ENCODE measurements at regions not wholly inside any gene's neighbourhood (a gene's known extent, or its start where the extent isn't known, plus 50 kb on each side); places are given as distances from the start of the nearest gene placed in this dataset.

GRCh38 chr5:30505014-30505886 is 688.2 kb upstream of the CDH6 start:
- ATAC-seq: no peak
- H3K4me3 ChIP-seq: no peak overlapping the region
- no peak overlapping the region for H3K4me2 ChIP-seq
- H4K20me1 ChIP-seq (replicated peaks; ENCODE audit: insufficient read depth): no peaks in the 10 kb centered on the region
- H3K9me3 Mint-ChIP-seq: no peaks in the 10 kb centered on the region
- no peak for TF ChIP-seq NANOG (IDR thresholded peaks at IDR 0.05; ENCODE audit: borderline replicate concordance)
- no peak for TF ChIP-seq ZNF114 (CRISPR knock-in tag; IDR thresholded peaks at IDR 0.05)
- no peaks in the 10 kb centered on the region; the same call in 1 of the 2 replicates for H3K4me1 ChIP-seq (ENCODE audit: insufficient read depth)
- no peaks in the 10 kb centered on the region for H3K79me2 ChIP-seq (replicated peaks; ENCODE audit: insufficient read depth)
- H3K36me3 Mint-ChIP-seq (ENCODE audit: low read depth): no peaks in the 10 kb centered on the region
- no peaks in the 10 kb centered on the region for H3K36me3 ChIP-seq (ENCODE audit: insufficient read depth)
- DNase-seq (ENCODE audit: low spot score): no peak
- no peaks in the 10 kb centered on the region for H3K27me3 ChIP-seq (ENCODE audit: insufficient read depth)
- H3K4me1 Mint-ChIP-seq: peaks cover 7% of the 10 kb centered on the region; the same call in 2 of the 3 replicates
- H3K4me3 Mint-ChIP-seq: no peak overlapping the region
- H3F3A ChIP-seq (replicated peaks; ENCODE audit: low read depth): no peaks in the 10 kb centered on the region
- no peak overlapping the region for H3K27ac Mint-ChIP-seq
- no peak overlapping the region; the same call in 1 of the 2 replicates for H2AFZ ChIP-seq
- H3K27me3 Mint-ChIP-seq (ENCODE audit: insufficient read depth, low read depth, poor library complexity): no peaks in the 10 kb centered on the region
- H3K27ac ChIP-seq (ENCODE audit: low read depth): no peak overlapping the region
- H3K9me2 ChIP-seq (ENCODE audit: insufficient read depth): no peaks in the 10 kb centered on the region

GRCh38 chr5:30502277-30502676 is 691.2 kb upstream of the CDH6 start:
- H2AFZ ChIP-seq: no peak overlapping the region
- Mint-ChIP-seq H3K9me3 (no peaks in the 10 kb centered on the region; the same call in 1 of the 3 replicates), H3K27ac (no peak overlapping the region), H3K36me3 (ENCODE audit: low read depth) (no peaks in the 10 kb centered on the region), H3K27me3 (ENCODE audit: insufficient read depth, low read depth, poor library complexity) (no peaks in the 10 kb centered on the region), H3K4me3 (no peak overlapping the region), H3K4me1 (peaks cover 7% of the 10 kb centered on the region; the same call in 2 of the 3 replicates)
- H4K20me1 ChIP-seq (replicated peaks; ENCODE audit: insufficient read depth): no peaks in the 10 kb centered on the region
- H3K9me2 ChIP-seq (ENCODE audit: insufficient read depth): no peaks in the 10 kb centered on the region
- ATAC-seq (no peak), DNase-seq (ENCODE audit: low spot score) (no peak)
- no peak overlapping the region for H3K4me2 ChIP-seq
- no peak overlapping the region for H3K27ac ChIP-seq (ENCODE audit: low read depth)
- H3K4me3 ChIP-seq: no peak overlapping the region
- H3K79me2 ChIP-seq (replicated peaks; ENCODE audit: insufficient read depth): no peaks in the 10 kb centered on the region
- no peaks in the 10 kb centered on the region for H3K36me3 ChIP-seq (ENCODE audit: insufficient read depth)
- no peaks in the 10 kb centered on the region; the same call in 1 of the 2 replicates for H3K4me1 ChIP-seq (ENCODE audit: insufficient read depth)
- TF ChIP-seq EZH2 (IDR thresholded peaks at IDR 0.05; ENCODE audit: low read depth, unreplicated experiment): no peak
- no peaks in the 10 kb centered on the region for H3K27me3 ChIP-seq (ENCODE audit: insufficient read depth)
- no peaks in the 10 kb centered on the region for H3F3A ChIP-seq (replicated peaks; ENCODE audit: low read depth)

GRCh38 chr5:30501065-30501464 is 692.4 kb upstream of the CDH6 start:
- Histone ChIP-seq H3K27me3 (ENCODE audit: insufficient read depth) (no peaks in the 10 kb centered on the region), H3K4me1 (ENCODE audit: insufficient read depth) (no peaks in the 10 kb centered on the region; the same call in 1 of the 2 replicates), H3K9me2 (ENCODE audit: insufficient read depth) (0 out of 2 replicates have a peak, but pooled peaks cover 1% of the 10 kb centered on the region), H3K36me3 (ENCODE audit: insufficient read depth) (no peaks in the 10 kb centered on the region), H3K4me3 (no peak overlapping the region), H3K27ac (ENCODE audit: low read depth) (no peak overlapping the region), H3K4me2 (no peak overlapping the region), H3F3A (replicated peaks; ENCODE audit: low read depth) (no peaks in the 10 kb centered on the region), H2AFZ (no peak overlapping the region), H3K79me2 (replicated peaks; ENCODE audit: insufficient read depth) (no peaks in the 10 kb centered on the region), H4K20me1 (replicated peaks; ENCODE audit: insufficient read depth) (no peaks in the 10 kb centered on the region)
- DNase-seq (ENCODE audit: low spot score) (no peak), ATAC-seq (no peak)
- Mint-ChIP-seq H3K36me3 (ENCODE audit: low read depth) (no peaks in the 10 kb centered on the region), H3K27ac (no peak overlapping the region), H3K27me3 (ENCODE audit: insufficient read depth, low read depth, poor library complexity) (no peaks in the 10 kb centered on the region), H3K4me1 (peaks cover 7% of the 10 kb centered on the region; the same call in 2 of the 3 replicates), H3K9me3 (no peaks in the 10 kb centered on the region; the same call in 1 of the 3 replicates), H3K4me3 (no peak overlapping the region)
- no peak for TF ChIP-seq ZNF114 (CRISPR knock-in tag; IDR thresholded peaks at IDR 0.05)
- TF ChIP-seq STAT1 (IDR thresholded peaks at IDR 0.05; ENCODE audit: unreplicated experiment): no peak
- TF ChIP-seq REST (IDR thresholded peaks at IDR 0.05; ENCODE audit: unreplicated experiment): no peak
- TF ChIP-seq JUNB (IDR thresholded peaks at IDR 0.05; ENCODE audit: unreplicated experiment): no peak
- TF ChIP-seq ZNF331 (CRISPR knock-in tag; IDR thresholded peaks at IDR 0.05; ENCODE audit: low read depth): no peak
- TF ChIP-seq EZH2phosphoT487 (IDR thresholded peaks at IDR 0.05; ENCODE audit: unreplicated experiment): no peak
- no peak for TF ChIP-seq POLR2AphosphoS5 (IDR thresholded peaks at IDR 0.05; ENCODE audit: low read depth)
- no peak for TF ChIP-seq CTCF (conservative IDR thresholded peaks at IDR 0.05; ENCODE audit: low read depth in 2 of 2)
- no peak for TF ChIP-seq ETS1 (IDR thresholded peaks at IDR 0.05)
- TF ChIP-seq NANOG (IDR thresholded peaks at IDR 0.05; ENCODE audit: borderline replicate concordance): no peak
- no peak for TF ChIP-seq EZH2 (IDR thresholded peaks at IDR 0.05; ENCODE audit: low read depth, unreplicated experiment)
- TF ChIP-seq CREB1 (CRISPR knock-in tag; IDR thresholded peaks at IDR 0.05; ENCODE audit: low read depth): no peak

All from GM23338 (cell line).